ENCODE measurements at regions not wholly inside any gene's neighbourhood (a gene's known extent, or its start where the extent isn't known, plus 50 kb on each side); places are given as distances from the start of the nearest gene placed in this dataset.

GRCh38 chr5:68415177-68416085, 199.9 kb downstream of the PIK3R1 start:
- H3K36me3 ChIP-seq (ENCODE audit: control insufficient read depth in 4 of 4, insufficient read depth in 4 of 4, low read length in 3 of 4), result no peaks in the 10 kb centered on the region
- no peak overlapping the region for H3K4me3 ChIP-seq (ENCODE audit: control insufficient read depth in 1 of 7, extremely low read depth in 1 of 7, insufficient read depth in 4 of 7, low read depth in 2 of 7, low read length in 6 of 7)
- H3K27me3 ChIP-seq (replicated peaks in 2 of 5; ENCODE audit: control insufficient read depth in 4 of 5, insufficient read depth in 5 of 5, low read length in 4 of 5), result no peaks in the 10 kb centered on the region
- ChIA-PET POLR2A (interaction anchor here (0.7 to 1.3 kb wide), 2 partner anchors 19 to 1520 kb away, joined by 3 to 4 read pairs; no protein-coding TSS in a partner anchor), CTCF (interaction anchor here (0.7 to 1.4 kb wide), 2 partner anchors 13 kb away, joined by 3 read pairs; no protein-coding TSS in a partner anchor)
- DNase-seq, result peak in 1 of 3 donors; percentile 31
- 0% methylated on average over 3 of the region's 4 CpGs for WGBS (ENCODE audit: insufficient coverage)
- H3K4me1 ChIP-seq (ENCODE audit: control extremely low read depth in 1 of 4, control insufficient read depth in 4 of 4, insufficient read depth in 4 of 4, low read length in 3 of 4), result peaks cover 6 to 21% (median 12%) of the 10 kb centered on the region in 4 experiments
- H3K9me3 ChIP-seq (ENCODE audit: control extremely low read depth in 1 of 5, control insufficient read depth in 4 of 5, insufficient read depth in 2 of 5, low read depth in 1 of 5, low read length in 4 of 5), result no peaks in the 10 kb centered on the region
- H3K27ac ChIP-seq (ENCODE audit: insufficient read depth in 1 of 2, low read depth in 1 of 2, low read length in 2 of 2, poor library complexity in 1 of 2, severe bottlenecking in 2 of 2), result no peak overlapping the region

- no CpG with 5 or more reads among the region's 1 CpG for WGBS (ENCODE audit: insufficient coverage)
Measured at GRCh38 chr5:68416714-68417113, 201.2 kb downstream of the PIK3R1 start.

GRCh38 chr5:68418201-68418600, 202.6 kb downstream of the PIK3R1 start:
- 100% methylated on average over 3 of the region's 3 CpGs for WGBS (ENCODE audit: insufficient coverage)
- CTCF ChIA-PET, result interaction anchor here (2.2 to 2.7 kb wide), 2 partner anchors 10 to 12 kb away, joined by 6 to 19 read pairs; no protein-coding TSS in a partner anchor
- no peak overlapping the region for H3K27ac ChIP-seq (ENCODE audit: insufficient read depth in 1 of 2, low read depth in 1 of 2, low read length in 2 of 2, poor library complexity in 1 of 2, severe bottlenecking in 2 of 2)

More at GRCh38 chr5:68416714-68417113, 201.2 kb downstream of the PIK3R1 start:
- Histone ChIP-seq H3K36me3 (ENCODE audit: control insufficient read depth in 4 of 4, insufficient read depth in 4 of 4, low read length in 3 of 4) (no peaks in the 10 kb centered on the region), H3K4me3 (ENCODE audit: control insufficient read depth in 1 of 7, extremely low read depth in 1 of 7, insufficient read depth in 4 of 7, low read depth in 2 of 7, low read length in 6 of 7) (no peak overlapping the region), H3K27me3 (replicated peaks in 2 of 5; ENCODE audit: control insufficient read depth in 4 of 5, insufficient read depth in 5 of 5, low read length in 4 of 5) (no peaks in the 10 kb centered on the region), H3K9me3 (ENCODE audit: control extremely low read depth in 1 of 5, control insufficient read depth in 4 of 5, insufficient read depth in 2 of 5, low read depth in 1 of 5, low read length in 4 of 5) (no peaks in the 10 kb centered on the region), H3K4me1 (ENCODE audit: control extremely low read depth in 1 of 4, control insufficient read depth in 4 of 4, insufficient read depth in 4 of 4, low read length in 3 of 4) (peaks cover 6 to 34% (median 18%) of the 10 kb centered on the region in 4 experiments), H3K27ac (ENCODE audit: insufficient read depth in 1 of 2, low read depth in 1 of 2, low read length in 2 of 2, poor library complexity in 1 of 2, severe bottlenecking in 2 of 2) (no peak overlapping the region)
- CTCF ChIA-PET, result no interaction called here
- POLR2A ChIA-PET, result no interaction called here
- no peak for DNase-seq

GRCh38 chr5:68418680-68419079, 203.1 kb downstream of the PIK3R1 start:
- CTCF ChIA-PET, result interaction anchor here (1.3 to 2.7 kb wide), 4 partner anchors 10 to 124 kb away, joined by 3 to 19 read pairs (median 4); no protein-coding TSS in a partner anchor
- Histone ChIP-seq H3K4me1 (ENCODE audit: control extremely low read depth in 1 of 4, control insufficient read depth in 4 of 4, insufficient read depth in 4 of 4, low read length in 3 of 4) (peaks cover 6 to 37% (median 18%) of the 10 kb centered on the region in 4 experiments), H3K9me3 (ENCODE audit: control extremely low read depth in 1 of 5, control insufficient read depth in 4 of 5, insufficient read depth in 2 of 5, low read depth in 1 of 5, low read length in 4 of 5) (no peaks in the 10 kb centered on the region), H3K4me3 (ENCODE audit: control insufficient read depth in 1 of 7, extremely low read depth in 1 of 7, insufficient read depth in 4 of 7, low read depth in 2 of 7, low read length in 6 of 7) (no peak overlapping the region), H3K36me3 (ENCODE audit: control insufficient read depth in 4 of 4, insufficient read depth in 4 of 4, low read length in 3 of 4) (no peaks in the 10 kb centered on the region), H3K27ac (ENCODE audit: insufficient read depth in 1 of 2, low read depth in 1 of 2, low read length in 2 of 2, poor library complexity in 1 of 2, severe bottlenecking in 2 of 2) (no peak overlapping the region), H3K27me3 (replicated peaks in 2 of 5; ENCODE audit: control insufficient read depth in 4 of 5, insufficient read depth in 5 of 5, low read length in 4 of 5) (no peaks in the 10 kb centered on the region)
- WGBS (ENCODE audit: insufficient coverage), result 100% methylated on average over 3 of the region's 3 CpGs
- POLR2A ChIA-PET, result no interaction called here
- DNase-seq, result no peak

More at GRCh38 chr5:68418201-68418600, 202.6 kb downstream of the PIK3R1 start:
- Histone ChIP-seq H3K27me3 (replicated peaks in 2 of 5; ENCODE audit: control insufficient read depth in 4 of 5, insufficient read depth in 5 of 5, low read length in 4 of 5) (no peaks in the 10 kb centered on the region), H3K4me1 (ENCODE audit: control extremely low read depth in 1 of 4, control insufficient read depth in 4 of 4, insufficient read depth in 4 of 4, low read length in 3 of 4) (peaks cover 6 to 37% (median 18%) of the 10 kb centered on the region in 4 experiments), H3K4me3 (ENCODE audit: control insufficient read depth in 1 of 7, extremely low read depth in 1 of 7, insufficient read depth in 4 of 7, low read depth in 2 of 7, low read length in 6 of 7) (no peak overlapping the region), H3K9me3 (ENCODE audit: control extremely low read depth in 1 of 5, control insufficient read depth in 4 of 5, insufficient read depth in 2 of 5, low read depth in 1 of 5, low read length in 4 of 5) (no peaks in the 10 kb centered on the region), H3K36me3 (ENCODE audit: control insufficient read depth in 4 of 4, insufficient read depth in 4 of 4, low read length in 3 of 4) (no peaks in the 10 kb centered on the region)
- POLR2A ChIA-PET, result no interaction called here
- no peak for DNase-seq

GRCh38 chr5:68419081-68419636, 203.6 kb downstream of the PIK3R1 start:
- peaks cover 6 to 37% (median 18%) of the 10 kb centered on the region in 4 experiments for H3K4me1 ChIP-seq (ENCODE audit: control extremely low read depth in 1 of 4, control insufficient read depth in 4 of 4, insufficient read depth in 4 of 4, low read length in 3 of 4)
- no peak overlapping the region for H3K4me3 ChIP-seq (ENCODE audit: control insufficient read depth in 1 of 7, extremely low read depth in 1 of 7, insufficient read depth in 4 of 7, low read depth in 2 of 7, low read length in 6 of 7)
- H3K36me3 ChIP-seq (ENCODE audit: control insufficient read depth in 4 of 4, insufficient read depth in 4 of 4, low read length in 3 of 4), result no peaks in the 10 kb centered on the region
- ChIA-PET CTCF (interaction anchor here (0.8 to 2.7 kb wide), 7 partner anchors 9 to 132 kb away, joined by 3 to 19 read pairs (median 4); no protein-coding TSS in a partner anchor), POLR2A (interaction anchor here (1.4 kb wide), 1 partner anchor 131 kb away, joined by 3 read pairs; no protein-coding TSS in a partner anchor)
- no peaks in the 10 kb centered on the region for H3K27me3 ChIP-seq (replicated peaks in 2 of 5; ENCODE audit: control insufficient read depth in 4 of 5, insufficient read depth in 5 of 5, low read length in 4 of 5)
- H3K9me3 ChIP-seq (ENCODE audit: control extremely low read depth in 1 of 5, control insufficient read depth in 4 of 5, insufficient read depth in 2 of 5, low read depth in 1 of 5, low read length in 4 of 5), result no peaks in the 10 kb centered on the region
- peak overlapping the region in 1 of 2 experiments; percentile 74 for H3K27ac ChIP-seq (ENCODE audit: insufficient read depth in 1 of 2, low read depth in 1 of 2, low read length in 2 of 2, poor library complexity in 1 of 2, severe bottlenecking in 2 of 2)
- 95% methylated on average over 2 of the region's 4 CpGs for WGBS (ENCODE audit: insufficient coverage)
- DNase-seq, result no peak

GRCh38 chr5:68419637-68420452, 204.3 kb downstream of the PIK3R1 start:
- ChIA-PET CTCF (interaction anchor here (0.8 to 2.7 kb wide), 7 partner anchors 9 to 133 kb away, joined by 3 to 19 read pairs (median 4); no protein-coding TSS in a partner anchor), POLR2A (interaction anchor here (1.4 kb wide), 1 partner anchor 132 kb away, joined by 3 read pairs; no protein-coding TSS in a partner anchor)
- DNase-seq, result peak in 1 of 3 donors; percentile 23

More at GRCh38 chr5:68419637-68420452, 204.3 kb downstream of the PIK3R1 start:
- H3K36me3 ChIP-seq (ENCODE audit: control insufficient read depth in 4 of 4, insufficient read depth in 4 of 4, low read length in 3 of 4), result no peaks in the 10 kb centered on the region
- WGBS (ENCODE audit: insufficient coverage), result 74% methylated on average over 6 of the region's 8 CpGs
- peaks cover 6 to 38% (median 19%) of the 10 kb centered on the region in 4 experiments for H3K4me1 ChIP-seq (ENCODE audit: control extremely low read depth in 1 of 4, control insufficient read depth in 4 of 4, insufficient read depth in 4 of 4, low read length in 3 of 4)
- no peak overlapping the region for H3K4me3 ChIP-seq (ENCODE audit: control insufficient read depth in 1 of 7, extremely low read depth in 1 of 7, insufficient read depth in 4 of 7, low read depth in 2 of 7, low read length in 6 of 7)
- H3K9me3 ChIP-seq (ENCODE audit: control extremely low read depth in 1 of 5, control insufficient read depth in 4 of 5, insufficient read depth in 2 of 5, low read depth in 1 of 5, low read length in 4 of 5), result no peaks in the 10 kb centered on the region
- no peaks in the 10 kb centered on the region for H3K27me3 ChIP-seq (replicated peaks in 2 of 5; ENCODE audit: control insufficient read depth in 4 of 5, insufficient read depth in 5 of 5, low read length in 4 of 5)
- peak overlapping the region in 1 of 2 experiments; percentile 74 for H3K27ac ChIP-seq (ENCODE audit: insufficient read depth in 1 of 2, low read depth in 1 of 2, low read length in 2 of 2, poor library complexity in 1 of 2, severe bottlenecking in 2 of 2)

Measured in common myeloid progenitor, CD34-positive (primary cell).